Sigmoid colon (tissue), 6 donors: ENCODE measurements at regions not wholly inside any gene's neighbourhood (a gene's known extent, or its start where the extent isn't known, plus 50 kb on each side); places are given as distances from the start of the nearest gene placed in this dataset.

Experiments
- DNase-seq: peaks from one replicate; pipeline ENCODE4 v3.0.0-alpha.2; 2019
- H3K27ac ChIP-seq, 4 donors: fragments of 200-600 bp; sonication (generic); one replicate each; pipeline ENCODE4 v1.5.1; 2016 to 2019; ENCODE audit warnings: mild to moderate bottlenecking in 1 of 4
- H3K27me3 ChIP-seq, 3 donors: fragments of 200-600 bp; sonication (generic); one replicate each; pipeline ENCODE4 v1.5.1; 2019; ENCODE audit warnings: mild to moderate bottlenecking in 1 of 3
- H3K36me3 ChIP-seq, 4 donors: fragments of 200-600 bp; sonication (generic); one replicate each; pipeline ENCODE4 v1.5.1; 2016 to 2019
- H3K4me1 ChIP-seq, 4 donors: fragments of 200-600 bp; sonication (generic); one replicate each; pipeline ENCODE4 v1.5.1; 2017 to 2019
- H3K4me3 ChIP-seq, 4 donors: fragments of 200-600 bp; sonication (generic); one replicate each; pipeline ENCODE4 v1.5.1; 2017 to 2019; ENCODE audit warnings: mild to moderate bottlenecking in 2 of 4, moderate library complexity in 1 of 4
- H3K9me3 ChIP-seq, 4 donors: fragments of 200-600 bp in 3 of 4; sonication (generic) in 3 of 4; one replicate each; pipeline versions ENCODE4 v1.5.1 to v1.6.1; 2013 to 2019
- CTCF ChIP-seq, 4 experiments: fragments of 450-650 bp in 3 of 4; fragments of 200-600 bp in 1 of 4; IDR thresholded peaks; one replicate each; pipeline ENCODE4 v1.5.1; 2016 to 2019; ENCODE audit warnings: antibody characterized with exemption in 4 of 4, mild to moderate bottlenecking in 3 of 4, moderate library complexity in 2 of 4
- EP300 ChIP-seq, 4 donors: sonication (generic); formaldehyde crosslinking; IDR thresholded peaks; one replicate each; pipeline ENCODE4 v1.6.1; 2017; ENCODE audit warnings: antibody characterized with exemption in 4 of 4
- POLR2A ChIP-seq, 2 donors: fragments of 450-650 bp; IDR thresholded peaks; one replicate each; pipeline ENCODE4 v1.6.1; 2016; ENCODE audit warnings: antibody characterized with exemption in 2 of 2, mild to moderate bottlenecking in 2 of 2, moderate library complexity in 2 of 2
- POLR2AphosphoS5 ChIP-seq, 4 donors: sonication (generic); formaldehyde crosslinking; IDR thresholded peaks; one replicate each; pipeline ENCODE4 v1.6.1; 2017; ENCODE audit warnings: antibody characterized with exemption in 4 of 4
- WGBS, 2 donors: extraction: QIAGEN DNeasy Blood & Tissue Kit; methylation state at CpG; one replicate each; pipeline ENCODE4 v1.1.7; 2013; 5-methylcytosine and 5-hydroxymethylcytosine counted together
- intact Hi-C: fragments of 100-400 bp; cut with DNase I; formaldehyde crosslinking; loops from one replicate; pipeline ENCODE4 v1.15.1; 2023
- donor health status: healthy with polysubstance abuse.
- donor health status: healthy.

GRCh38 chr3:41095702-41096101 is 103.6 kb upstream of the CTNNB1 start:
- Histone ChIP-seq H3K4me3 (no peak overlapping the region), H3K4me1 (no peaks in the 10 kb centered on the region), H3K27ac (no peak overlapping the region), H3K27me3 (no peaks in the 10 kb centered on the region), H3K9me3 (no peaks in the 10 kb centered on the region), H3K36me3 (no peaks in the 10 kb centered on the region)
- TF ChIP-seq POLR2AphosphoS5 (IDR thresholded peaks at IDR 0.05) (no peak), POLR2A (IDR thresholded peaks at IDR 0.05) (no peak)
- intact Hi-C loops, result no loop called here
- no peak for DNase-seq
- WGBS, 2 donors, result 84 to 87% methylated on average over 8 of the region's 8 CpGs

- H3K36me3 ChIP-seq, result no peaks in the 10 kb centered on the region
- no peak for DNase-seq
- no peak for TF ChIP-seq POLR2AphosphoS5 (IDR thresholded peaks at IDR 0.05)
- TF ChIP-seq CTCF (IDR thresholded peaks at IDR 0.05), result no peak
- TF ChIP-seq POLR2A (IDR thresholded peaks at IDR 0.05), result no peak
- no peak for TF ChIP-seq EP300 (IDR thresholded peaks at IDR 0.05)
- H3K4me1 ChIP-seq, result no peaks in the 10 kb centered on the region
- no peak overlapping the region for H3K27ac ChIP-seq
- H3K4me3 ChIP-seq, result no peak overlapping the region
- no peaks in the 10 kb centered on the region for H3K9me3 ChIP-seq
- intact Hi-C loops, result no loop called here
- WGBS, 2 donors, result 90 to 94% methylated on average over 3 of the region's 3 CpGs
- H3K27me3 ChIP-seq, result no peaks in the 10 kb centered on the region
Measured at GRCh38 chr3:41097896-41098496, 101.3 kb upstream of the CTNNB1 start.

- WGBS, 2 donors, result 82 to 91% methylated on average over 1 of the region's 1 CpG
- TF ChIP-seq CTCF (IDR thresholded peaks at IDR 0.05) (no peak), EP300 (IDR thresholded peaks at IDR 0.05) (no peak), POLR2A (IDR thresholded peaks at IDR 0.05) (no peak), POLR2AphosphoS5 (IDR thresholded peaks at IDR 0.05) (no peak)
- Histone ChIP-seq H3K9me3 (no peaks in the 10 kb centered on the region), H3K27me3 (no peaks in the 10 kb centered on the region), H3K4me3 (no peak overlapping the region), H3K36me3 (no peaks in the 10 kb centered on the region), H3K4me1 (no peaks in the 10 kb centered on the region), H3K27ac (no peak overlapping the region)
- intact Hi-C loops, result no loop called here
- no peak for DNase-seq
Measured at GRCh38 chr3:41101231-41101630, 98.1 kb upstream of the CTNNB1 start.

GRCh38 chr3:41102053-41102556 is 97.2 kb upstream of the CTNNB1 start:
- WGBS, 2 donors, result 82 to 87% methylated on average over 5 of the region's 5 CpGs
- H3K4me3 ChIP-seq, result no peak overlapping the region
- DNase-seq, result no peak
- intact Hi-C loops, result no loop called here
- H3K27me3 ChIP-seq, result no peaks in the 10 kb centered on the region
- no peak overlapping the region for H3K27ac ChIP-seq
- no peaks in the 10 kb centered on the region for H3K4me1 ChIP-seq
- no peaks in the 10 kb centered on the region for H3K9me3 ChIP-seq
- no peaks in the 10 kb centered on the region for H3K36me3 ChIP-seq
- no peak for TF ChIP-seq CTCF (IDR thresholded peaks at IDR 0.05)
- no peak for TF ChIP-seq POLR2AphosphoS5 (IDR thresholded peaks at IDR 0.05)
- no peak for TF ChIP-seq EP300 (IDR thresholded peaks at IDR 0.05)
- TF ChIP-seq POLR2A (IDR thresholded peaks at IDR 0.05), result no peak

- no peak for TF ChIP-seq POLR2A (IDR thresholded peaks at IDR 0.05)
- no peak for TF ChIP-seq POLR2AphosphoS5 (IDR thresholded peaks at IDR 0.05)
- no peak for TF ChIP-seq EP300 (IDR thresholded peaks at IDR 0.05)
- TF ChIP-seq CTCF (IDR thresholded peaks at IDR 0.05), result no peak
- no peaks in the 10 kb centered on the region for H3K27me3 ChIP-seq
- no peaks in the 10 kb centered on the region for H3K4me1 ChIP-seq
- intact Hi-C loops, result no loop called here
- no peaks in the 10 kb centered on the region for H3K9me3 ChIP-seq
- no peak overlapping the region for H3K27ac ChIP-seq
- H3K36me3 ChIP-seq, result no peaks in the 10 kb centered on the region
- no peak overlapping the region for H3K4me3 ChIP-seq
- DNase-seq, result no peak
- WGBS, 2 donors, result 88 to 89% methylated on average over 3 of the region's 3 CpGs
Measured at GRCh38 chr3:41102750-41103149, 96.6 kb upstream of the CTNNB1 start.
